ENCODE measurements at regions not wholly inside any gene's neighbourhood (a gene's known extent, or its start where the extent isn't known, plus 50 kb on each side); places are given as distances from the start of the nearest gene placed in this dataset.
"Not testable (repeated sequence)": the region's sequence is repeated elsewhere in the genome, so short reads cannot be mapped to it uniquely, and the experiment has no call there.

DNA sequence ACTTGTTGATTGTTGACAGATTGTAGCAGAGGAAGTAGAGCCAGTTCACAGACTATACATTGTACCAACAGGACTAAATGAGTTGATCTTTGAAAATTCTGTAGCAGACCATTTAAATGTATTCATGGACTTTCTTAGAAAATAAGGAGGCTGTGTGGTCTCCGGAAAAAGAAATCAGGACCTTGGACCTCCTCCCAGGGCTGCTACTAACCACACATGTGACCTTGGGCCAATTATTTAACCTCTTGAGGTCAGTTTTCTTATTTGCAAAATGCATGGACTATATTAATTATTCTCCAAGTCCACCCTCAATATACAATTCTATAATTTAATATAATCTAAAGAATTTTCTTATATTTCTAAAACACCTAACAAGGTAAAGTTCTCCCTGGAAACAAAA, 492.0 kb upstream of the JAG1 start:
- DNase-seq (ENCODE audit: low read depth, low spot score): no peak
- no peak overlapping the region for H3K4me3 ChIP-seq (ENCODE audit: low read length)

GRCh38 chr20:11166712-11167111, 492.9 kb upstream of the JAG1 start:
- no peak for DNase-seq (ENCODE audit: low read depth, low spot score)
- no peak overlapping the region for H3K4me3 ChIP-seq (ENCODE audit: low read length)

- DNase-seq (ENCODE audit: low read depth, low spot score): no peak
- H3K4me3 ChIP-seq (ENCODE audit: low read length): no peak overlapping the region
Measured at GRCh38 chr20:11168026-11168425, 494.2 kb upstream of the JAG1 start.

DNA sequence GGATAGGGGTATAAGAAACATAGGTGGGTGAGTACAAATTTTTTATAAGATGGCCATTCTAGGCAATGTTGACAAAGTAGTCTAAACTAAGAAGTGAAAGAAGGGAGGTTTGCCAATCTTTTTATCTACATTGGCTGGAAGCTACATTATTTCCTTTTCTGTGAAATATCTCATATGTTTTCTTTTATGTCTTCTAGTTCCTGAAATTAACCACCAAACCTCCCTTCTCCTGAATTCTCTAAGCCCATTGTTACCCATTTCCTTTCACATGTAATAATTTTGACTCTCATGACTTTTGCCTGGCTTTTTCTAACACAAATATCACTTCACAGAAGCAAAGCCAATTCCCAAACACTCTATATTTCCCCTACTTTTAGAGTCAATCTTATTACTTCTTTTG, 496.2 kb upstream of the JAG1 start:
- DNase-seq (ENCODE audit: low read depth, low spot score): no peak
- no peak overlapping the region for H3K4me3 ChIP-seq (ENCODE audit: low read length)

DNA sequence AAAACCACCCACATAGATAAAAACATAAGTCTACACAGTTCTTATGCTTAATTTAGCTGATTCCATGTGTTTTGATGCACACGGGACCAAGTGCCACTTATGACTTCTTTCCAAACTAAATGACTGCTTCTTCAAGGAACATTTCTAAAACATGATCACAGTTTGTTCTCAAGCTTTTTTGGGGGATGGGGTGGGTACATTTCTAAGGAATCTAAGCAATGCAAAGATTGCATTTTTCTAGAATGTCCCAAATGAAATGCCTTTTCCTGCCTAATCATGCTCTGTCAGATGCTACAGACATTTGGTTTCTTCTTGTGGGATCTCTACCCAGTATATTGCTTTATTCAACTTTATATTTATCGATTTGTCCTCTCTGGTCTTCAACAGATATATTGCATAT, 496.8 kb upstream of the JAG1 start:
- no peak for DNase-seq (ENCODE audit: low read depth, low spot score)
- no peak overlapping the region for H3K4me3 ChIP-seq (ENCODE audit: low read length)

DNA sequence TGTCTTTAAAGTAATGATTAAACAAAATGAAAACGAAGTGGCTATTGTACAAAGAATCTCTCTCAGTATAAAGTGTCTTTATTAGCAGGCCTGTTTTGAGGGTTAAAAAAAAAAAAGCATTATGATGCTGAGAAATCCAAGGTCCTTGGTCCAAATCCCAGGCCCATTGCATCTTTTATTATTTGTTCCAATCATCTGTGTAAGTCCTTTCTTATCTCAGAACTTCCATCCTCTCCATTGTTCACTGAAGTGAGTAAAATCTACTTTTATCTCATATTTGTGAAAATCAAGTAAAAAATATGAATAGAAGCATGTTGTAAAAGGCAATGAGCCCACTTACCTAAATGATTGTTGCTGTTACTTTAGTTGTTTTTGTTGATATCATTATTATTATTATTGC, 499.1 kb upstream of the JAG1 start:
- DNase-seq (ENCODE audit: low read depth, low spot score): no peak

GRCh38 chr20:11173916-11174315, 500.1 kb upstream of the JAG1 start:
- DNase-seq (ENCODE audit: low read depth, low spot score): no peak
- H3K4me3 ChIP-seq (ENCODE audit: low read length): no peak overlapping the region

More for the DNA sequence above, 499.1 kb upstream of the JAG1 start:
- no peak overlapping the region for H3K4me3 ChIP-seq (ENCODE audit: low read length)

DNA sequence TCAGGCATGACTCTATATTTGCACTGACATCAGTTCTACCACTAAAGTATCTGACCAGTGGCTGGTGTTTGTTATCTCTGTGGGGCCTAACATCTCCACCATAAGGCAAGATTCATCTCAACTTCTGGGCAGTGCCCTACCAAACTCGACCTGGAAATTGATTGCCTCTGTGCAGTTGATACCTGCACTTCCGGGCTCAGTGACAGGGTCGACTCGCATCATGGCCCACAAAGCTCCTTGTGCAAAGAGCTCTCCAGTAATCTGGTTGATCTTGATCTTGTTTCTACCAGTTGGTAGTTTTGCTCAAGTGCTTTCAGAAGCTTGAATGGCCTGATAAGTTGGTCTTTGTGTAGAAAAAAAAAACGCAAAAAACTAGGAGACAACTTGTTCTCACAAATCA, 501.1 kb upstream of the JAG1 start:
- H3K4me3 ChIP-seq (ENCODE audit: low read length): no peak overlapping the region
- no peak for DNase-seq (ENCODE audit: low read depth, low spot score)

DNA sequence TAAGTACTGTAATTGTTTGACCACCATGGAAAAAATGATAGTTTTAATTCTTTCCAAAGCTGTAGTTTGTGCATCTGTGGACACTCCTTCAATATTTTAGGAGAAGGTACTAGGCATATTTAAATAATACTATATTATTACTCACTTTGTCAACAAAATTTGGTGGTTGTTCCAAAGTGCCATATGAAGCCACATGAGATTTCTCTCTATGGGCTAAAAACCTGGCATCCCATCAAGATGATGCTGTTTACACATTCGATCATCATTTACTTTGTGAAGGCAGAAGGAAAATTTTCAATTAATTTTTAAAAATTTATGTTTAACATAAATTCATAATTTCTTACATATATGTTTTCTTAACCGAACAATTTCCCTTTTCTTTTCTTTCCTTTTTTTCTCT, 502.6 kb upstream of the JAG1 start:
- no peak overlapping the region for H3K4me3 ChIP-seq (ENCODE audit: low read length)
- DNase-seq (ENCODE audit: low read depth, low spot score): no peak

GRCh38 chr20:11178946-11179654, 505.3 kb upstream of the JAG1 start:
- DNase-seq (ENCODE audit: low read depth, low spot score): no peak
- no peak overlapping the region for H3K4me3 ChIP-seq (ENCODE audit: low read length)

DNA sequence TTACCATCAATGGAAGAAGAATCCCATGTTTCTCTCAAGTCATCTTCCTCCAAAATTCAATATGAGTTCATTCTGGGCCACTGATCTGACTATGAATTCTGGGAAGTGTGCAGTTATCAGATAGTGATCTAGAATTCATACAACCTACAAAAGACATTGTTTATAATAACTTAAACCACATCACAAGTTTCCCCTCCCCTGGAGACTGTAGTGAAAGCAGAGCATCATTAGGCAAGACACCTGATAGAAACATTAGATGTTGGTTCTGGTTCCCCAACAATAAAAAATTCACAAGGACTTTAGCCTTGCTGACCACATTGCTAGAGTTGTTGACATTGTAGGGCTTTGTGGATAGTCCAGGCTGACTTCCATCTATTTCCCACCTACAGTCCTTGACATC, 506.4 kb upstream of the JAG1 start:
- H3K4me3 ChIP-seq (ENCODE audit: low read length): no peak overlapping the region
- DNase-seq (ENCODE audit: low read depth, low spot score): no peak

DNA sequence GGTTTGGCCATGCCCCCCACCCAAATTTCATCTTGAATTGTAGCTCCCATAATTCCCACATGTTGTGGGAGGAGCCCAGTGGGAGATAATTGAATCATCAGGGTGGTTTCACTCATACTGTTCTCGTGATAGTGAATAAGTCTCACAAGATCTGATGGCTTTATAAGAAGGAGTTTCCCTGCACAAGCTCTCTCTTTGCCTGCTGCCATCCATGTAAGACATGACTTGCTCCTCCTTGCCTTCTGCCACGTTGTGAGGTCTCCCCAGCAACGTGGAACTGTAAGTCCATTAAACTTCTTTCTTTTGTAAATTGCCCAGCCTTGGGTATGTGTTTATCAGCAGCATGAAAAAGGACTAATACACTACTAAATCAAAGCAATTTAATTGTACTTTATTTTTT, 507.3 kb upstream of the JAG1 start:
- H3K4me3 ChIP-seq (ENCODE audit: low read length); DNase-seq (ENCODE audit: low read depth, low spot score): not testable (repeated sequence)

DNA sequence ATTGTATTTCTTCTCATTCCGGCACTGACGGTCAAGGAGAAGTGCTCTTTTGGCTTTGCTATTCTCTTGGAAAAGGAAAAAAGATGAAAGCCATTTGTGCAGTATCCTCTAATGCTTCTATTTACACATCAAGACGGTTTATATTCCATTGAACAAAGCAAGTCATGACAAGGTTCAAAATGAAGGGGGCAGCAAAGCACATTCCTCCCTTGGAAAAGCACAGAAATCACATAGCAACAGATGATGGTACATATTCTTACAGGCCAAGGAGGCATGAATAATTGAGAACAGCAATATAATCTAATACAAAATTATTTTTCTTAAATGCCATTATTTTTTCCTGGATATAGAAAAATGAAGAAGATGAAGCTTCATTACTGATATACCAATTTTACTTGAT, 508.2 kb upstream of the JAG1 start:
- no peak overlapping the region for H3K4me3 ChIP-seq (ENCODE audit: low read length)
- DNase-seq (ENCODE audit: low read depth, low spot score): no peak

- H3K4me3 ChIP-seq (ENCODE audit: low read length): no peak overlapping the region
- DNase-seq (ENCODE audit: low read depth, low spot score): no peak
Measured at GRCh38 chr20:11182720-11183119, 508.9 kb upstream of the JAG1 start.

DNA sequence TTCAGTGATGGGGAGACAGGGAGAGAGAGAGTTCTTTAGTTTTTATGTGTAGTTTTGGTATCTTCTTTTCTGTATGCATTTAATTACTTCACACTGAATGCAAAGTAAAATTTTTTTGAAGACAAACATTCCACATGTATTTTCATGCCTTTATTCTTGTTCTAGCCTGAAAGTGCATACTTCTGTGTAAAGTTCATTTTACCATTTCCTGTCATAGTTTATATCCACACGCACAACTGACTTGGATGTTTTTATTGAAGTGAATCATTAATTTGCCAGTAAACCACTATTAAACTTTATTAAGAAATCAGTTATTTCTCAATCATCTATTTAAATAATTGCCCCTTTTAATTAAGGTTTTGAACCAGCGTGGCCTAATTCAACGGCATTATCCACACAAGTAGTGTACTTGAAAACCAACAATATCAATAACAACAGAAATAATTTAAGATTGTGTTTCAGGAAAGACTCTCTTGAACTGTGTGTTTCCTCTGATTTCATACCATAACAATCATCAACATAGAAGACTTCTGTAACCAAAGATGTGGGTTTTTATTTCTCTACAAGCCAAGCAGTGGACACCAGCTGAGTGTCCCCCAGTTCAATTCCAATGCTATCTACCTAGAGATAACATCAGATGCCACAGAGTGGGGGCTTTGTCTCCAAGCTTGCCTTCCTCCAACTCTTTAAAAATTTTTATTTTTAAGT, 512.7 kb upstream of the JAG1 start:
- DNase-seq (ENCODE audit: low read depth, low spot score): no peak

GRCh38 chr20:11188843-11189603, 515.2 kb upstream of the JAG1 start:
- no peak for DNase-seq (ENCODE audit: low read depth, low spot score)
- H3K4me3 ChIP-seq (ENCODE audit: low read length): no peak overlapping the region

More for the DNA sequence above, 512.7 kb upstream of the JAG1 start:
- H3K4me3 ChIP-seq (ENCODE audit: low read length): no peak overlapping the region

- no peak overlapping the region for H3K4me3 ChIP-seq (ENCODE audit: low read length)
Measured at GRCh38 chr20:11190741-11191140, 516.9 kb upstream of the JAG1 start.

GRCh38 chr20:11192106-11192505, 518.3 kb upstream of the JAG1 start:
- DNase-seq (ENCODE audit: low read depth, low spot score): no peak
- no peak overlapping the region for H3K4me3 ChIP-seq (ENCODE audit: low read length)

More at GRCh38 chr20:11190741-11191140, 516.9 kb upstream of the JAG1 start:
- DNase-seq (ENCODE audit: low read depth, low spot score): no peak

GRCh38 chr20:11193241-11193640, 519.4 kb upstream of the JAG1 start:
- peak; percentile 10 for DNase-seq (ENCODE audit: low read depth, low spot score)
- H3K4me3 ChIP-seq (ENCODE audit: low read length): no peak overlapping the region

GRCh38 chr20:11195169-11195568, 521.4 kb upstream of the JAG1 start:
- H3K4me3 ChIP-seq (ENCODE audit: low read length): no peak overlapping the region
- DNase-seq (ENCODE audit: low read depth, low spot score): no peak
